Prostate gland (tissue), 2 donors: ENCODE measurements at regions not wholly inside any gene's neighbourhood (a gene's known extent, or its start where the extent isn't known, plus 50 kb on each side); places are given as distances from the start of the nearest gene placed in this dataset.

Experiments
- DNase-seq: peaks from one replicate; pipeline ENCODE4 v3.0.0-alpha.2; 2019; ENCODE audit warnings: low spot score
- H3K27ac ChIP-seq, 2 donors: fragments of 200-600 bp; sonication (generic); 2 replicates each; pipeline ENCODE4 v1.5.1; 2017 to 2019
- H3K27me3 ChIP-seq: fragments of 200-600 bp; sonication (generic); replicated peaks from 2 replicates; pipeline ENCODE4 v1.5.1; 2019; ENCODE audit not compliant: insufficient read depth
- H3K36me3 ChIP-seq, 2 donors: fragments of 200-600 bp; sonication (generic); 1 replicate in 1 of 2; 2 replicates in 1 of 2; pipeline versions ENCODE4 v1.5.1 to v1.8.1; 2017 to 2019
- H3K4me1 ChIP-seq: fragments of 200-600 bp; sonication (generic); replicated peaks from 2 replicates; pipeline ENCODE4 v1.5.1; 2019
- H3K4me3 ChIP-seq, 2 donors: fragments of 200-600 bp; sonication (generic); 2 replicates each; pipeline ENCODE4 v1.5.1; 2017 to 2019
- H3K9me3 ChIP-seq: fragments of 200-600 bp; sonication (generic); 2 replicates; pipeline ENCODE4 v1.5.1; 2017
- POLR2A ChIP-seq: fragments of 450-650 bp; IDR thresholded peaks from one replicate; pipeline ENCODE4 v1.6.1; 2016; ENCODE audit warnings: antibody characterized with exemption, mild to moderate bottlenecking
- POLR2AphosphoS5 ChIP-seq: sonication (generic); formaldehyde crosslinking; IDR thresholded peaks from one replicate; pipeline ENCODE4 v1.6.1; 2017; ENCODE audit warnings: antibody characterized with exemption
- WGBS: methylation state at CpG from one replicate; pipeline ENCODE4 v1.1.5; 2018; 5-methylcytosine and 5-hydroxymethylcytosine counted together
- intact Hi-C: fragments of 100-400 bp; cut with DNase I; formaldehyde crosslinking; loops from one replicate; pipeline ENCODE4 v1.14.2; 2022
- TF ChIP-seq, protein P1 (sequence below), 4 experiments: fragments of 200-600 bp in 2 of 4; fragments of 450-650 bp in 2 of 4; sonication (generic) in 2 of 4; IDR thresholded peaks; 1 replicate in 3 of 4; 2 replicates in 1 of 4; pipeline ENCODE4 v1.5.1; 2016 to 2019; ENCODE audit warnings: antibody characterized with exemption in 4 of 4, mild to moderate bottlenecking in 2 of 4, moderate library complexity in 2 of 4

DNA sequence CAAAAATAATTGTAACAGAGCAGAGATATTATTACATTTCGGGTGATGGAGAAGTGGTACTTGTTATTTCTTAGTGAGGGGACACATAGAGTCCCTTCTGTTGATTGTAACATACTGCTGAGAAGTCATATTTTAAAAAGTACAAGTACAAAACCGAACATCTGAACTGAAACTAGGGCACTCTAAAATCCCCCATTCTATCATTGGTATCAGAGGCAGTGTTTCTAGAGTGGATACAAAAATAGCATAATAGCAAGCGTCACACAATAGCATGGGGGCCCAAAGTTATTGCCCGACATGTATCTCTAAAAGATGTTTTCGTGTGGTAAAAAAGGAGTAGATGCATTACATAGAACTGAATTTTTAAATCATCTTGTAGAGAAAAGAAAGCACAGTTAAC is 502.1 kb upstream of the SLC10A2 start:
- H3K27me3 ChIP-seq, result no peaks in the 10 kb centered on the region
- H3K9me3 ChIP-seq, result no peaks in the 10 kb centered on the region
- H3K4me3 ChIP-seq, result no peak overlapping the region
- DNase-seq, result no peak
- 81% methylated on average over 5 of the region's 5 CpGs for WGBS
- no peaks in the 10 kb centered on the region for H3K36me3 ChIP-seq
- H3K4me1 ChIP-seq, result no peaks in the 10 kb centered on the region
- no peak overlapping the region for H3K27ac ChIP-seq
- intact Hi-C loops, result loop anchor here (10.0 kb wide), 1 partner anchor 896 kb away; no protein-coding TSS in a partner anchor
- TF ChIP-seq, protein P1, sequence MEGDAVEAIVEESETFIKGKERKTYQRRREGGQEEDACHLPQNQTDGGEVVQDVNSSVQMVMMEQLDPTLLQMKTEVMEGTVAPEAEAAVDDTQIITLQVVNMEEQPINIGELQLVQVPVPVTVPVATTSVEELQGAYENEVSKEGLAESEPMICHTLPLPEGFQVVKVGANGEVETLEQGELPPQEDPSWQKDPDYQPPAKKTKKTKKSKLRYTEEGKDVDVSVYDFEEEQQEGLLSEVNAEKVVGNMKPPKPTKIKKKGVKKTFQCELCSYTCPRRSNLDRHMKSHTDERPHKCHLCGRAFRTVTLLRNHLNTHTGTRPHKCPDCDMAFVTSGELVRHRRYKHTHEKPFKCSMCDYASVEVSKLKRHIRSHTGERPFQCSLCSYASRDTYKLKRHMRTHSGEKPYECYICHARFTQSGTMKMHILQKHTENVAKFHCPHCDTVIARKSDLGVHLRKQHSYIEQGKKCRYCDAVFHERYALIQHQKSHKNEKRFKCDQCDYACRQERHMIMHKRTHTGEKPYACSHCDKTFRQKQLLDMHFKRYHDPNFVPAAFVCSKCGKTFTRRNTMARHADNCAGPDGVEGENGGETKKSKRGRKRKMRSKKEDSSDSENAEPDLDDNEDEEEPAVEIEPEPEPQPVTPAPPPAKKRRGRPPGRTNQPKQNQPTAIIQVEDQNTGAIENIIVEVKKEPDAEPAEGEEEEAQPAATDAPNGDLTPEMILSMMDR (IDR thresholded peaks at IDR 0.05), result no peak
- no peak for TF ChIP-seq POLR2A
- no peak for TF ChIP-seq POLR2AphosphoS5

DNA sequence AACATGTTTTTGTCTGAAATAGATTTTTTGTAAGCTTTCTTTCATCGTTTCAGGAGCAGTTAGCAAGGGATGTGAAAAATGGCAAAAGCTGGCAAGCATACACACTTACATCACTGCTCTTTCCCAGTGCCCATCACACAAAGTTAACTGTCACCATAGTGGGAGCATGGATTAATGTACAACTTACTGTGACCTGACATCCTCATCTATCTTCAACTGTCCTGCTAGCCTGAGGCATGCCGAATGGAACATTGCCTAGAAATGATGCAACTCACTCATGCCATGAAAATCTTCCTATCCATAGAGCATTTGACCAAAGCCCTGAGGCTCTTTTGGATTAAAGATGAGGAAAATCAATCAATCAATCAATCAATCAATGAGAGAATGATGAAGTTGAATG is 491.7 kb upstream of the SLC10A2 start:
- H3K27ac ChIP-seq, result no peak overlapping the region
- H3K9me3 ChIP-seq, result no peaks in the 10 kb centered on the region
- intact Hi-C loops, result no loop called here
- H3K27me3 ChIP-seq, result no peaks in the 10 kb centered on the region
- 64% methylated on average over 2 of the region's 2 CpGs for WGBS
- TF ChIP-seq POLR2AphosphoS5 (no peak), POLR2A (no peak)
- TF ChIP-seq, protein P1 (IDR thresholded peaks at IDR 0.05), result no peak
- H3K36me3 ChIP-seq, result no peaks in the 10 kb centered on the region
- no peak for DNase-seq
- H3K4me1 ChIP-seq, result no peaks in the 10 kb centered on the region
- H3K4me3 ChIP-seq, result no peak overlapping the region

DNA sequence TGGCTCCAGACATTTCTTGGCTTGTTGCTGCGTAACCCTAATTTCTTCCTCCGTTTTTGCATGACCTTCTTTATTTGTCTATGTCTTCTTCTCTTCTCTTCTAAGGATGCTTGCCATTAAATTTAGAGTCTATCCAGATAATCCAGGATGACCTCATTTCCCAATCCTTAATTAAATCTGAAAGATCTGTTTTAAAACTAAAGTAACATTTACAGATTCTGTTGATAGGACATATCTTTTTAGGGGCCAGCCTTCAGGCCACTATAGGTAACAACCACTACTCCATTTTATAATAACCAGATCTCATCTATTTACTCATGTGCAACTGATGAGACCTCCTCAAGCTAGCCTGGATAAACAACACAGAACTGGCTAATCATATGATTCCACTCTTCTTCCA is 490.5 kb upstream of the SLC10A2 start:
- no peak for DNase-seq
- no peaks in the 10 kb centered on the region for H3K9me3 ChIP-seq

DNA sequence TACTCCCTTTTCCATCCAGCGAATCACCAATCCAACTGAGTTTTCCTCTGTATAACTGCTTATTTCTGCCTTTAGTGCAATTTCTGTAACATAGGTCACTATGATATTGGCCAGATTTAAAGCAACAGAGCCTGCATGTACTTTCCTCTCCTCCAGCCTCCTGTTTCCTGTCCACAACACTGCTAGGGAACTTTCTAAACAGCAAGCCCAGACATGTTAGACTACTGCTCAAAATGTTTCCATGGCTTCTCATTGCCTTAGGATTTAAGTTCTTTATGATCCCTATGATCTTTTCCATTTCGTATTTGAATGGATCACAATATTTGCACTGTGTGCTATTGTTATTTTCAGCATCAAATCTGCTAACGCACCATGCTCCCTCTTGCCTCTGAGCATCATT is 481.7 kb upstream of the SLC10A2 start:
- Histone ChIP-seq H3K27ac (no peak overlapping the region), H3K4me3 (no peak overlapping the region), H3K9me3 (no peaks in the 10 kb centered on the region), H3K36me3 (no peaks in the 10 kb centered on the region), H3K27me3 (no peaks in the 10 kb centered on the region), H3K4me1 (no peaks in the 10 kb centered on the region)
- TF ChIP-seq, protein P1 (IDR thresholded peaks at IDR 0.05), result no peak
- no peak for TF ChIP-seq POLR2A
- TF ChIP-seq POLR2AphosphoS5, result no peak
- no peak for DNase-seq
- WGBS, result 60% methylated on average over 3 of the region's 3 CpGs
- intact Hi-C loops, result no loop called here

More for the DNA sequence above, 490.5 kb upstream of the SLC10A2 start:
- H3K27me3 ChIP-seq, result no peaks in the 10 kb centered on the region
- no peak overlapping the region for H3K27ac ChIP-seq
- TF ChIP-seq, protein P1 (IDR thresholded peaks at IDR 0.05), result no peak
- TF ChIP-seq POLR2A (no peak), POLR2AphosphoS5 (no peak)
- no peaks in the 10 kb centered on the region for H3K4me1 ChIP-seq
- no peak overlapping the region for H3K4me3 ChIP-seq
- intact Hi-C loops, result no loop called here
- 88% methylated on average over 2 of the region's 2 CpGs for WGBS
- no peaks in the 10 kb centered on the region for H3K36me3 ChIP-seq

DNA sequence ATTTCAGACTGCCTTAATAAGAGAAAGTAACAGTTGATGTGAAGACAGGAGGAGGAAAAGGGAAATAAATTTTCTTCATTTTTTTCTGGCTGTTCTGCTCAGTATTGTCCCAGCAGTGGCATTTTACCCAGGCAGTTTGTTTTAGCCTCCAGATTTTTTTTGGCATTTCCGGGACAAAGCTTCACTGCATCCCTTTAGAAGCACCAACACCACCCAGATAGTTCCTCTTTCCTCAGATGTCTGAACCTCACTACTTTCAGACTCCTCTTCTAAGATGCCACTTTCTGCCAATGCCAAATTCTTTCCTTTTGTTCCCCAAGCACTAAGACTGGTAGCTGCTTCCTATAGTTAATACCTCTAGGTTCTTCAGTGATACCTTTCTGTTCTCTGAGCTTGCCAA is 480.1 kb upstream of the SLC10A2 start:
- Histone ChIP-seq H3K4me3 (no peak overlapping the region), H3K9me3 (no peaks in the 10 kb centered on the region), H3K4me1 (no peaks in the 10 kb centered on the region), H3K27me3 (no peaks in the 10 kb centered on the region), H3K27ac (no peak overlapping the region), H3K36me3 (no peaks in the 10 kb centered on the region)
- intact Hi-C loops, result no loop called here
- TF ChIP-seq POLR2A (no peak), POLR2AphosphoS5 (no peak)
- TF ChIP-seq, protein P1 (IDR thresholded peaks at IDR 0.05), result no peak
- WGBS, result 93% methylated on average over 1 of the region's 1 CpG
- no peak for DNase-seq
